ENCODE measurements at regions not wholly inside any gene's neighbourhood (a gene's known extent, or its start where the extent isn't known, plus 50 kb on each side); places are given as distances from the start of the nearest gene placed in this dataset.

- TF ChIP-seq, protein P1, sequence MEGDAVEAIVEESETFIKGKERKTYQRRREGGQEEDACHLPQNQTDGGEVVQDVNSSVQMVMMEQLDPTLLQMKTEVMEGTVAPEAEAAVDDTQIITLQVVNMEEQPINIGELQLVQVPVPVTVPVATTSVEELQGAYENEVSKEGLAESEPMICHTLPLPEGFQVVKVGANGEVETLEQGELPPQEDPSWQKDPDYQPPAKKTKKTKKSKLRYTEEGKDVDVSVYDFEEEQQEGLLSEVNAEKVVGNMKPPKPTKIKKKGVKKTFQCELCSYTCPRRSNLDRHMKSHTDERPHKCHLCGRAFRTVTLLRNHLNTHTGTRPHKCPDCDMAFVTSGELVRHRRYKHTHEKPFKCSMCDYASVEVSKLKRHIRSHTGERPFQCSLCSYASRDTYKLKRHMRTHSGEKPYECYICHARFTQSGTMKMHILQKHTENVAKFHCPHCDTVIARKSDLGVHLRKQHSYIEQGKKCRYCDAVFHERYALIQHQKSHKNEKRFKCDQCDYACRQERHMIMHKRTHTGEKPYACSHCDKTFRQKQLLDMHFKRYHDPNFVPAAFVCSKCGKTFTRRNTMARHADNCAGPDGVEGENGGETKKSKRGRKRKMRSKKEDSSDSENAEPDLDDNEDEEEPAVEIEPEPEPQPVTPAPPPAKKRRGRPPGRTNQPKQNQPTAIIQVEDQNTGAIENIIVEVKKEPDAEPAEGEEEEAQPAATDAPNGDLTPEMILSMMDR (IDR thresholded peaks at IDR 0.05): no peak
- TF ChIP-seq POLR2A (IDR thresholded peaks at IDR 0.05) (no peak), EP300 (IDR thresholded peaks at IDR 0.05) (no peak)
These were observed 78.5 kb upstream of the CAMK1G start for GRCh38 chr1:209505044-209505443.
